ENCODE measurements at regions not wholly inside any gene's neighbourhood (a gene's known extent, or its start where the extent isn't known, plus 50 kb on each side); places are given as distances from the start of the nearest gene placed in this dataset.

DNA sequence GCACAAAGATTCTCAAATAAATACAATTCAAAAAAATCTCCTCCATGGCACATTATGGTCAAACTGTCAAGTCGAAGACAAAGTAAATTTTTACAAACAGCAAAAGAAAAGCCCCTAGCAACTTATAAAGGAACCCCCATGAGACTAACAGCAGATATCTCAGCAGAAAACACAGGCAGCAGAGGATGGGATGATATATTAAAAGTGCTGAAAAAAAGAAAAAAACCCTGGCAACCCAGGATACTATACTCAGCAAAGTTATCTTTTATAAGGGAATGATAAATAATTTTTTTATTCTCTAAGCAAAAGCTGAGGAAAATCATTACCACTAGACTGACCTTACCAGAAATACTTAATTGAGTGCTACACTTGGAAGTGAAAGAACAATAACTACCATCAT lies 326.4 kb downstream of the CYRIA start:
- TF ChIP-seq, protein P1, sequence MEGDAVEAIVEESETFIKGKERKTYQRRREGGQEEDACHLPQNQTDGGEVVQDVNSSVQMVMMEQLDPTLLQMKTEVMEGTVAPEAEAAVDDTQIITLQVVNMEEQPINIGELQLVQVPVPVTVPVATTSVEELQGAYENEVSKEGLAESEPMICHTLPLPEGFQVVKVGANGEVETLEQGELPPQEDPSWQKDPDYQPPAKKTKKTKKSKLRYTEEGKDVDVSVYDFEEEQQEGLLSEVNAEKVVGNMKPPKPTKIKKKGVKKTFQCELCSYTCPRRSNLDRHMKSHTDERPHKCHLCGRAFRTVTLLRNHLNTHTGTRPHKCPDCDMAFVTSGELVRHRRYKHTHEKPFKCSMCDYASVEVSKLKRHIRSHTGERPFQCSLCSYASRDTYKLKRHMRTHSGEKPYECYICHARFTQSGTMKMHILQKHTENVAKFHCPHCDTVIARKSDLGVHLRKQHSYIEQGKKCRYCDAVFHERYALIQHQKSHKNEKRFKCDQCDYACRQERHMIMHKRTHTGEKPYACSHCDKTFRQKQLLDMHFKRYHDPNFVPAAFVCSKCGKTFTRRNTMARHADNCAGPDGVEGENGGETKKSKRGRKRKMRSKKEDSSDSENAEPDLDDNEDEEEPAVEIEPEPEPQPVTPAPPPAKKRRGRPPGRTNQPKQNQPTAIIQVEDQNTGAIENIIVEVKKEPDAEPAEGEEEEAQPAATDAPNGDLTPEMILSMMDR (IDR thresholded peaks at IDR 0.05): no peak
- no peak for TF ChIP-seq POLR2AphosphoS5 (IDR thresholded peaks at IDR 0.05; ENCODE audit: insufficient read depth in 1 of 2, low read depth in 1 of 2)
